ENCODE measurements at regions not wholly inside any gene's neighbourhood (a gene's known extent, or its start where the extent isn't known, plus 50 kb on each side); places are given as distances from the start of the nearest gene placed in this dataset.
"Not testable (repeated sequence)": the region's sequence is repeated elsewhere in the genome, so short reads cannot be mapped to it uniquely, and the experiment has no call there.

DNA sequence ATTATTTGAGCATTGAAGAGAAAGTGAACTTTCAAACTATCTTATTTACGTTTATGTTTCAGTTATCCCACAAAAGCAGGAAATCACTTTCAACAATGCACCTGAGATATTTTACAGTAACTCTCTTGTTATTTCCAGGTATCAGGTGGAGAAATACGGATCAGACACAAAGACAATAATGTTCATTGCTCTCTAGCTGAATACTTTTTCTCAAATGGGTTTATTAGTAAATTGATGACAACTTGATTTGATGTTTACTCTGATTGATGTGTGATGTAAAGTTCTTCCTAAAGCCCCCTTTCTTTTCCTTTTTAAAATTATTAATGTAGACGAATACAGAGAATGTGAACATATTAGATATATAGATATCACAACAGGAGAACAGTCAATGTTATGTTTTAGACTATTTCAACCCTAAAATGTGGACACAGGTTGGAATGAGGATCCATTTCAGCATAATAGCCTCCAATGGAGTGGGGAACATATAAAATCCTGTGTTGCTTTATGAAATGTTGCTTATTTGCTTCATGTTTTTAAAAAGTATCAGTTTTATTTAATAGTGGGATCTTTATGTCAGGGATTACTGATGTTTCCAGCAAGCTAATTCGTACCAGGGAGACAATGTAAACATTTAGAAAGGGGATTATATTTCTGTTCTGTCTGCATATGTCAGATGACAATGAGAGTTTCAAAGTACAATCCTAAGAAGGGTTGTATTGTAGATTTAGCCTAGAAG lies 1522.3 kb upstream of the TPTE start:
- TF ChIP-seq SP1 (IDR thresholded peaks at IDR 0.05) (no peak), MAX (IDR thresholded peaks at IDR 0.05) (no peak), REST (IDR thresholded peaks at IDR 0.05) (no peak), NR2F2 (IDR thresholded peaks at IDR 0.05) (no peak), HNF4G (IDR thresholded peaks at IDR 0.05) (no peak), RAD21 (IDR thresholded peaks at IDR 0.05) (no peak), JUND (IDR thresholded peaks at IDR 0.05) (no peak)
- TF ChIP-seq, protein P1, sequence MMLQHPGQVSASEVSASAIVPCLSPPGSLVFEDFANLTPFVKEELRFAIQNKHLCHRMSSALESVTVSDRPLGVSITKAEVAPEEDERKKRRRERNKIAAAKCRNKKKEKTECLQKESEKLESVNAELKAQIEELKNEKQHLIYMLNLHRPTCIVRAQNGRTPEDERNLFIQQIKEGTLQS (IDR thresholded peaks at IDR 0.05) = no peak
- TF ChIP-seq, protein P2, sequence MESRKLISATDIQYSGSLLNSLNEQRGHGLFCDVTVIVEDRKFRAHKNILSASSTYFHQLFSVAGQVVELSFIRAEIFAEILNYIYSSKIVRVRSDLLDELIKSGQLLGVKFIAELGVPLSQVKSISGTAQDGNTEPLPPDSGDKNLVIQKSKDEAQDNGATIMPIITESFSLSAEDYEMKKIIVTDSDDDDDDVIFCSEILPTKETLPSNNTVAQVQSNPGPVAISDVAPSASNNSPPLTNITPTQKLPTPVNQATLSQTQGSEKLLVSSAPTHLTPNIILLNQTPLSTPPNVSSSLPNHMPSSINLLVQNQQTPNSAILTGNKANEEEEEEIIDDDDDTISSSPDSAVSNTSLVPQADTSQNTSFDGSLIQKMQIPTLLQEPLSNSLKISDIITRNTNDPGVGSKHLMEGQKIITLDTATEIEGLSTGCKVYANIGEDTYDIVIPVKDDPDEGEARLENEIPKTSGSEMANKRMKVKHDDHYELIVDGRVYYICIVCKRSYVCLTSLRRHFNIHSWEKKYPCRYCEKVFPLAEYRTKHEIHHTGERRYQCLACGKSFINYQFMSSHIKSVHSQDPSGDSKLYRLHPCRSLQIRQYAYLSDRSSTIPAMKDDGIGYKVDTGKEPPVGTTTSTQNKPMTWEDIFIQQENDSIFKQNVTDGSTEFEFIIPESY (IDR thresholded peaks at IDR 0.05) = no peak
- no peaks in the 10 kb centered on the region for H3K36me3 ChIP-seq (ENCODE audit: control insufficient read depth in 4 of 4, insufficient read depth in 3 of 4, low read depth in 1 of 4, low read length in 3 of 4)
- 20% methylated on average over 4 of the region's 4 CpGs for WGBS
- no peak overlapping the region for H3K4me3 ChIP-seq (ENCODE audit: low read depth in 1 of 3, low read length in 3 of 3)
- no peak overlapping the region for H3K27ac ChIP-seq (ENCODE audit: low read depth in 1 of 2, low read length in 2 of 2)
- no peak for DNase-seq (ENCODE audit: low spot score)
- peaks cover 0 to 2% (median under 1%) of the 10 kb centered on the region in 4 donors for H3K9me3 ChIP-seq (ENCODE audit: control insufficient read depth in 4 of 4, low read length in 3 of 4)
- H3K27me3 ChIP-seq (ENCODE audit: control insufficient read depth in 4 of 4, insufficient read depth in 4 of 4, low read length in 3 of 4) = peaks cover 0 to 4% (median 1%) of the 10 kb centered on the region in 4 donors
- H3K4me1 ChIP-seq (ENCODE audit: control insufficient read depth in 4 of 4, insufficient read depth in 4 of 4, low read length in 3 of 4) = no peaks in the 10 kb centered on the region
- H3K9ac ChIP-seq (ENCODE audit: low read depth in 1 of 2, low read length in 2 of 2) = no peak overlapping the region

- not testable (repeated sequence) for H3K9ac ChIP-seq (ENCODE audit: low read depth in 1 of 2, low read length in 2 of 2); H3K4me1 ChIP-seq (ENCODE audit: control insufficient read depth in 4 of 4, insufficient read depth in 4 of 4, low read length in 3 of 4); H3K36me3 ChIP-seq (ENCODE audit: control insufficient read depth in 4 of 4, insufficient read depth in 3 of 4, low read depth in 1 of 4, low read length in 3 of 4); DNase-seq (ENCODE audit: low spot score); H3K9me3 ChIP-seq (ENCODE audit: control insufficient read depth in 4 of 4, low read length in 3 of 4); H3K27me3 ChIP-seq (ENCODE audit: control insufficient read depth in 4 of 4, insufficient read depth in 4 of 4, low read length in 3 of 4); H3K27ac ChIP-seq (ENCODE audit: low read depth in 1 of 2, low read length in 2 of 2); H3K4me3 ChIP-seq (ENCODE audit: low read depth in 1 of 3, low read length in 3 of 3)
- WGBS = 6% methylated on average over 1 of the region's 1 CpG
Measured at GRCh38 chr21:9000132-9000531, 1521.3 kb upstream of the TPTE start.

- DNase-seq (ENCODE audit: low spot score); H3K36me3 ChIP-seq (ENCODE audit: control insufficient read depth in 4 of 4, insufficient read depth in 3 of 4, low read depth in 1 of 4, low read length in 3 of 4); H3K4me1 ChIP-seq (ENCODE audit: control insufficient read depth in 4 of 4, insufficient read depth in 4 of 4, low read length in 3 of 4); H3K27ac ChIP-seq (ENCODE audit: low read depth in 1 of 2, low read length in 2 of 2); H3K27me3 ChIP-seq (ENCODE audit: control insufficient read depth in 4 of 4, insufficient read depth in 4 of 4, low read length in 3 of 4); H3K9me3 ChIP-seq (ENCODE audit: control insufficient read depth in 4 of 4, low read length in 3 of 4); H3K9ac ChIP-seq (ENCODE audit: low read depth in 1 of 2, low read length in 2 of 2); H3K4me3 ChIP-seq (ENCODE audit: low read depth in 1 of 3, low read length in 3 of 3): not testable (repeated sequence)
- WGBS = 61% methylated on average over 2 of the region's 2 CpGs
Measured at GRCh38 chr21:9000671-9001070, 1520.7 kb upstream of the TPTE start.

- H3K27ac ChIP-seq (ENCODE audit: low read depth in 1 of 2, low read length in 2 of 2); H3K36me3 ChIP-seq (ENCODE audit: control insufficient read depth in 4 of 4, insufficient read depth in 3 of 4, low read depth in 1 of 4, low read length in 3 of 4); H3K27me3 ChIP-seq (ENCODE audit: control insufficient read depth in 4 of 4, insufficient read depth in 4 of 4, low read length in 3 of 4); H3K4me1 ChIP-seq (ENCODE audit: control insufficient read depth in 4 of 4, insufficient read depth in 4 of 4, low read length in 3 of 4); H3K9me3 ChIP-seq (ENCODE audit: control insufficient read depth in 4 of 4, low read length in 3 of 4); H3K4me3 ChIP-seq (ENCODE audit: low read depth in 1 of 3, low read length in 3 of 3); DNase-seq (ENCODE audit: low spot score); H3K9ac ChIP-seq (ENCODE audit: low read depth in 1 of 2, low read length in 2 of 2): not testable (repeated sequence)
- WGBS = 60% methylated on average over 5 of the region's 5 CpGs
Measured at GRCh38 chr21:9001890-9002663, 1519.3 kb upstream of the TPTE start.

GRCh38 chr21:9003909-9004814 lies 1517.2 kb upstream of the TPTE start:
- 41% methylated on average over 7 of the region's 7 CpGs for WGBS
- not testable (repeated sequence) for H3K9ac ChIP-seq (ENCODE audit: low read depth in 1 of 2, low read length in 2 of 2); H3K4me3 ChIP-seq (ENCODE audit: low read depth in 1 of 3, low read length in 3 of 3); H3K27ac ChIP-seq (ENCODE audit: low read depth in 1 of 2, low read length in 2 of 2); DNase-seq (ENCODE audit: low spot score); H3K4me1 ChIP-seq (ENCODE audit: control insufficient read depth in 4 of 4, insufficient read depth in 4 of 4, low read length in 3 of 4); H3K9me3 ChIP-seq (ENCODE audit: control insufficient read depth in 4 of 4, low read length in 3 of 4); H3K36me3 ChIP-seq (ENCODE audit: control insufficient read depth in 4 of 4, insufficient read depth in 3 of 4, low read depth in 1 of 4, low read length in 3 of 4); H3K27me3 ChIP-seq (ENCODE audit: control insufficient read depth in 4 of 4, insufficient read depth in 4 of 4, low read length in 3 of 4)
